IPS-18c (cell line): ENCODE measurements at regions not wholly inside any gene's neighbourhood (a gene's known extent, or its start where the extent isn't known, plus 50 kb on each side); places are given as distances from the start of the nearest gene placed in this dataset.
"Not testable (repeated sequence)": the region's sequence is repeated elsewhere in the genome, so short reads cannot be mapped to it uniquely, and the experiment has no call there.

Experiments
- H3K4me3 ChIP-seq: 2 replicates; pipeline ENCODE4 v1.7.0; 2013; ENCODE audit warnings: low read depth, mild to moderate bottlenecking, low read length, moderate library complexity; ENCODE audit not compliant: insufficient read depth
- H3K9me3 ChIP-seq: one replicate; pipeline ENCODE4 v1.6.1; 2013; ENCODE audit warnings: mild to moderate bottlenecking, low read length, moderate library complexity; ENCODE audit not compliant: control insufficient read depth, insufficient read depth

- Histone ChIP-seq H3K4me3 (peak overlapping the region; percentile 6; the same call in 1 of the 2 replicates), H3K9me3 (peaks cover 6% of the 10 kb centered on the region)
These were observed 631.1 kb downstream of the MATN1 start for GRCh38 chr1:30092051-30092858.

GRCh38 chr1:30090162-30090820, 633.1 kb downstream of the MATN1 start:
- Histone ChIP-seq H3K9me3 (peaks cover 6% of the 10 kb centered on the region), H3K4me3 (no peak overlapping the region)

- peaks cover 6% of the 10 kb centered on the region for H3K9me3 ChIP-seq
These were observed 634.4 kb downstream of the MATN1 start for GRCh38 chr1:30089024-30089430.

GRCh38 chr1:30088594-30088993, 634.8 kb downstream of the MATN1 start:
- Histone ChIP-seq H3K4me3 (no peak overlapping the region), H3K9me3 (peaks cover 6% of the 10 kb centered on the region)

More at GRCh38 chr1:30089024-30089430, 634.4 kb downstream of the MATN1 start:
- H3K4me3 ChIP-seq: no peak overlapping the region

- peaks cover 6% of the 10 kb centered on the region for H3K9me3 ChIP-seq
- no peak overlapping the region for H3K4me3 ChIP-seq
These were observed 635.9 kb downstream of the MATN1 start for GRCh38 chr1:30087465-30087864.

GRCh38 chr1:30085811-30086770, 637.3 kb downstream of the MATN1 start:
- Histone ChIP-seq H3K4me3 (peak overlapping the region; percentile 40; the same call in 1 of the 2 replicates), H3K9me3 (no peaks in the 10 kb centered on the region)

- Histone ChIP-seq H3K4me3 (no peak overlapping the region), H3K9me3 (no peaks in the 10 kb centered on the region)
These were observed 638.3 kb downstream of the MATN1 start for GRCh38 chr1:30084909-30085571.

- H3K9me3 ChIP-seq: no peaks in the 10 kb centered on the region
- H3K4me3 ChIP-seq: no peak overlapping the region
These were observed 639.5 kb downstream of the MATN1 start for GRCh38 chr1:30083800-30084464.

- H3K9me3 ChIP-seq: no peaks in the 10 kb centered on the region
- no peak overlapping the region for H3K4me3 ChIP-seq
These were observed 641.8 kb downstream of the MATN1 start for GRCh38 chr1:30081379-30082102.

GRCh38 chr1:30075916-30076315, 647.5 kb downstream of the MATN1 start:
- H3K9me3 ChIP-seq, H3K4me3 ChIP-seq: not testable (repeated sequence)

GRCh38 chr1:30068787-30069472, 654.5 kb downstream of the MATN1 start:
- Histone ChIP-seq H3K4me3 (no peak overlapping the region), H3K9me3 (peaks cover 2% of the 10 kb centered on the region)

GRCh38 chr1:30064547-30064946, 658.8 kb downstream of the MATN1 start:
- Histone ChIP-seq H3K4me3 (no peak overlapping the region), H3K9me3 (peaks cover 2% of the 10 kb centered on the region)

- no peak overlapping the region for H3K4me3 ChIP-seq
- peaks cover 2% of the 10 kb centered on the region for H3K9me3 ChIP-seq
These were observed 659.6 kb downstream of the MATN1 start for GRCh38 chr1:30063621-30064280.

- no peak overlapping the region for H3K4me3 ChIP-seq
- no peaks in the 10 kb centered on the region for H3K9me3 ChIP-seq
These were observed 661.8 kb downstream of the MATN1 start for GRCh38 chr1:30061292-30062220.
